VCaP (cell line): ENCODE measurements at regions not wholly inside any gene's neighbourhood (a gene's known extent, or its start where the extent isn't known, plus 50 kb on each side); places are given as distances from the start of the nearest gene placed in this dataset.
A peak's percentile ranks its signal among the peaks of the same experiment; 100 is the strongest.

ENCODE experiments used
- H3K27ac ChIP-seq: fragments of 450-650 bp; 2 replicates; pipeline ENCODE4 v1.5.1; 2017
- TF ChIP-seq, protein P1 (sequence below): fragments of 450-650 bp; conservative IDR thresholded peaks from 2 replicates; pipeline ENCODE4 v1.5.1; 2017; ENCODE audit warnings: mild to moderate bottlenecking, moderate library complexity

DNA sequence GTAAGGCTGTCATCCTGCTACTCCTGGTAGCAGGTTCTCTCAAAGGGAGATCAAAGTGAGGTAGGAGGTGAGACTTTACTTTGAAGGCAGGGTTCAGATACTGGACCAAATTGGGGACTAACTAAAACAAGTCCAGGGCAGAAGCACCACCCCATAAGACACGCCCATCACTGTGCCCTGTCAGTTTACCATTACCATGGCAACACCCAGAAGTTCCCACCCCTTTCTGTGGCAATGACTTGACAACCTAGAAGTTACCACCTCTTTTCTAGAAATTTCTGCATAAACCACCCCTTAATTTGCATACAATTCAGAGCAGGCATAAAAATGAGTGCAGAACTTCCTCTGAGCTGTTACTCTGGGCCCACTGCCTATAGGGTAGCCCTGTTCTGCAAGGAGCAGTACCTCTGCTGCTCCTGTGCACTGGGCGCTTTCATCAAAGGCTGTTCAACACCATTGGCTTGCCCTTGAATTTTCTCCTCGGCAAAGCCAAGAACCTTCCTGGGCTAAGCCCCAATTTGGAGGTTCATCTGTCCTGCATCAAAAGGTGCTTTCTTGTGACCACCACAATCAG, 64.8 kb upstream of the MAX start:
- no peak overlapping the region for H3K27ac ChIP-seq
- TF ChIP-seq, protein P1, sequence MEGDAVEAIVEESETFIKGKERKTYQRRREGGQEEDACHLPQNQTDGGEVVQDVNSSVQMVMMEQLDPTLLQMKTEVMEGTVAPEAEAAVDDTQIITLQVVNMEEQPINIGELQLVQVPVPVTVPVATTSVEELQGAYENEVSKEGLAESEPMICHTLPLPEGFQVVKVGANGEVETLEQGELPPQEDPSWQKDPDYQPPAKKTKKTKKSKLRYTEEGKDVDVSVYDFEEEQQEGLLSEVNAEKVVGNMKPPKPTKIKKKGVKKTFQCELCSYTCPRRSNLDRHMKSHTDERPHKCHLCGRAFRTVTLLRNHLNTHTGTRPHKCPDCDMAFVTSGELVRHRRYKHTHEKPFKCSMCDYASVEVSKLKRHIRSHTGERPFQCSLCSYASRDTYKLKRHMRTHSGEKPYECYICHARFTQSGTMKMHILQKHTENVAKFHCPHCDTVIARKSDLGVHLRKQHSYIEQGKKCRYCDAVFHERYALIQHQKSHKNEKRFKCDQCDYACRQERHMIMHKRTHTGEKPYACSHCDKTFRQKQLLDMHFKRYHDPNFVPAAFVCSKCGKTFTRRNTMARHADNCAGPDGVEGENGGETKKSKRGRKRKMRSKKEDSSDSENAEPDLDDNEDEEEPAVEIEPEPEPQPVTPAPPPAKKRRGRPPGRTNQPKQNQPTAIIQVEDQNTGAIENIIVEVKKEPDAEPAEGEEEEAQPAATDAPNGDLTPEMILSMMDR, result no peak

DNA sequence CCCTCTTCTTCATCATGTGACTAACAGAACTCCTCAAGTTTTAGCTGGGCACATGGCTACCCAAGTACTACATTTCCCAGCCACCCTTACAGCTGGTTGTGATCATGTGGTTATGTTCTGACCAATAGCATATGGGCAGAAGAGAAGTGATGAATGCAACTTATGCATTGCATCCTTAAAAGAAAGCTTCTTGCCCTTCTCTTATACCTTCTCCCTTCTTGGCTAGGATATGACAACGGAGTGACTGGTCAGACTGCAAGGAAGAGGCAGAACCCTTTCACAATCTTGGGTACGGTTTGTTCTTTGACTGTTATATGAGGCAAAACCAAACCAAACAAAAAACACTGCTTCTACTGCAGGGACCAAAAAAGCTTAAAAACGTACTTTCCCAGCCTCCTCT, 66.5 kb upstream of the MAX start:
- TF ChIP-seq, protein P1, result no peak
- H3K27ac ChIP-seq, result no peak overlapping the region

DNA sequence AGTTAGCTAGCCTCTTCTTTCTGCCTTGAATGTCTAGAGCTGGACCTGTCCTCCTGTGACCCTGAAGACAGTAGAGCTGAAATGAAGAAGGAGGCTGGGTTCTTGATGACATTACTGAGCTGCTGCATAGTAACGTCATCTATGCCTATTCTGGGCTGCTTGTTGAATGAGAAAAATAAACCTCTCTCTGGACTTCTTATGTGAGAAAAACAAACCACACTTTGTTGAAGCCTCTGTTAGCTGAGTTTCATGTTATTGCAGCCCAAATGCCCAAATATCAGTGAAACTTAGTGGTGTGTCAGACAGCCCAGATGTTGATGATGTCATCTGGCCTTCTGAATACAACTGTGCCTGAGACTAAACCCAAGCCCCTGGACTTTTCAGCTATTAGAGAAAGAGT, 67.0 kb upstream of the MAX start:
- TF ChIP-seq, protein P1, result no peak
- H3K27ac ChIP-seq, result no peak overlapping the region

DNA sequence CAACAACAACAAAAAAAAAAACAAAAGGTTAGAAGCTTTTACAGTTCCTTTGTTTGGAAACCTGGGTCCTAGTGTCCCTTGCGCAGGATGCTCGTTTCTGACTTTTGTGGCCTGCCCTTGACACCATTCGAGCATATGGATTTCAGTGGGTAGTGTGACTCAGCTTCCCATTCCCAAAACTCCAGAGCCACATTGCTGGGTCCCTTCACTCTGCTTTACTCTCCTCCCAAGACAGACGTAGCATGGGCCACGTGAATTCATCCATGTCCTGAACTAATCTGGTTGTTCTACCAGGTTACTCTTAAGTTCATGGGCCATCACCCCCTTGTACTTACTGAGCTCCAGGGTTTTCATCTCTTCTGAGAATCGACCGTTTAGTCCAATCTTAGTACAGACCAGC, 68.0 kb upstream of the MAX start:
- H3K27ac ChIP-seq, result no peak overlapping the region
- TF ChIP-seq, protein P1, result no peak

DNA sequence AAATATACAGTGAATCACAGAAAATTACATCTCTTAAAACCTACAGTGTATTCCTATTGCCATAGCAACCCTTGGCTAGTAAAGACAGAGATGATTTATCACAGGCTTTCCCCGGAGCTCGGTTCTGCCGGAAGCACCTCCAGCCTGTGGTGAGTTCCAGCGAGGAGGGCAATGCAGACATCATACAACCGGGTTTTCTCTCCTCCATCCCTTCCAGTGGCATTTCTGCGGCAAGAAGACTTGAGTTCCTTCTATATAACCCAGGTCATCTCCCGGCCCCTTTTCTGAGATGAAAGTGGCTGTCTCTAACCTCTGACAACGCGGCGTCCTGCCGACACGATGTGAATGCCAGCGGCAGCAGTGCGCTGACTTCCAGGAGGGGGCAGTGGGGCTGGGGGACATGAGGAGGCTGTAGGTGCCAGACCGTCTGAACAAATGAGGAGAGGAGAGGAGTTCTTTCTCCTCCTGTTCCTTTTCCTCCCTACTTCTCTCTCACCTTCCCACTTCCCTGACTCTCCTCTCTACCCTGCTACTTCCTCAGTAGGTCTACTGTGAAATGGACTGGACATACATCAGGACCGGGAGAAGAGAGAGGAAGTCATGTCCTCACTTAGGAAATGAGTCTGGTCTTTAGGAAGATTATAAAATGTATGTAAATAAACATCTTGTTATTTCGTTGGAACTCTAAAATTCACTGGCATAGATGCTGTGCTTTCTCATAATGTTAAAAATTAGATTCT, 68.6 kb upstream of the MAX start:
- TF ChIP-seq, protein P1, result peak; percentile 75
- no peak overlapping the region for H3K27ac ChIP-seq

DNA sequence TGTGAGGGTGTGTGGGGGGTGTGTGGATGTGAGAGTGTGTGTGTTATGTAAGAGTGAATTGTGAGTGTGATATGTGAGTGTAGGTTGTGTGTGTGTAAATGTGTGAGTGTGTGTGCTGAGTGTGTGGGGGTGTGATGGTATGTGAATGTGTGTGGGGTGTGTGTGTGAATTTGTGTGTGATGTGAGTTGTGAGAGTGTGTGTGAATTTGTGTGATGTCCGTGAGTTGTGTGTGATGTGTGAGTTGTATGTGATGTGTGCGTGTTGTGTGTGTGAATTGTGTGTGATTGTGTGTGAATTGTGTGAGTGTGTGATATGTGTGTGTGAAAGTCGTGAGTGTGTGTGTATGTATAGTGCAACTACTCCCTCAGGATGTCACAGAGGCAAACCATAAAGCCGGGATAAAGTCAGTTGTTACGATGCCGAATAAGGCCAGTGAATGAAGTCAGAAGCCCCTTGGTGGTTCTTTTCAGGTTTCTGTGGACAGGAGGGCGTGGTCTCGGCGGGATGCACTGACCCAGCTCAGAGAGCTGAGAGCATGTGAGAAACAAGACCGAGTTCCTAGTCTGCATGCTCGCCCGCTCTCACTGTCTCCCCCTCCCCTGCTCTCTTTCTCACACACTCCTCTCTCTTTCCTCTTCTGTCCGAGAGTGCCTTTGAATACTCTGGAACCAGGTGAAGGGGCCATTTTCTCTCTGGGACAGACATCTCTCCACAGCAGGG, 71.8 kb upstream of the MAX start:
- TF ChIP-seq, protein P1, result no peak
- H3K27ac ChIP-seq, result no peak overlapping the region

DNA sequence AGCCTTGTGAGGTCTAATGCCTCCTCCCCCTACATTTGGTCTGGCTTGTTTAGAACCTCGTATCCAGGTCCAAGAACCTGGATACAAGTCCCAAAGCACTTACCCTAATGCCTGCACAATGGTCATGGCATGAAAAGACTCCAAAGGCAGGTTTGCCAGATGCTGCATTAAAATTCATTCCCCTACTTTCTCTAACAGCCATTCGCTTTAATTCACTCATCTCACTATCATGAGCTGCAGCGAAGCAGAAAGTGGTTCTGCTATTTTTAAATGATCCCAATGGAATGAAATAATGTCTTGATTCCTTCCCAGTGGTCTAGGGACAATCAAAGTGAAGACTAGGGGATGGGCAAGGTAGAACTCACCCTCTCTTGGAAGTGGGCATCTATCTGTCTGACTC, 72.5 kb upstream of the MAX start:
- no peak overlapping the region for H3K27ac ChIP-seq
- TF ChIP-seq, protein P1, result no peak
